ENCODE measurements at regions not wholly inside any gene's neighbourhood (a gene's known extent, or its start where the extent isn't known, plus 50 kb on each side); places are given as distances from the start of the nearest gene placed in this dataset.

DNA sequence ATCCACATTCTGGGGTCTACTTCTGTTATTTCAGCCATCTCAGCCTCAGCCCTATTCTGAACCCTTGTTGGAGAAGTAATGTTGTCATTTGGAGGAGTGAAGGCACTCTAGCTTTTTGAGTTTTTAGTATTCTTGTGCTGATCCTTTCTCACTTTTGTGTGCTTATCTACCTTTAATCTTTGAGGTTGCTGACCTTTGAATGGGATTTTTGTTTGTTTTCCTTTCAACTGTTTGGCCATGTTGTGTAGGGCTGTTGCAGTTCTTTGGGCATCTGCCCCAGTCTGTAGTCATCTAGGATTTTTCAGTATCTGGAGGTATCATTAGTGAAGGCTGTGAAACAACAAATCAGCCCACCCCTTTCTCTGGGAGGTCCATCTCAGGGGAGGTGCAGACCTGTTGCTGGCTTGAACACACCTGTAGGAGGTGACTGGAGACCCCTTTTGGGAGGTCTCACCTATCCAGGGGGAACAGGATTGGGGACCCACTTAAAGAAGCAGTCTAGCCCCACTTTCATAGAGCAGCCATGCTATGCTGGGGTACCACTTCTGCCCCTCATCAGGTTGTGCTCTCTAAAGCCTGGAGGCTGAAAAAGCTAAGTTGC, 1391.4 kb downstream of the UQCRFS1 start:
- TF ChIP-seq, protein P1, sequence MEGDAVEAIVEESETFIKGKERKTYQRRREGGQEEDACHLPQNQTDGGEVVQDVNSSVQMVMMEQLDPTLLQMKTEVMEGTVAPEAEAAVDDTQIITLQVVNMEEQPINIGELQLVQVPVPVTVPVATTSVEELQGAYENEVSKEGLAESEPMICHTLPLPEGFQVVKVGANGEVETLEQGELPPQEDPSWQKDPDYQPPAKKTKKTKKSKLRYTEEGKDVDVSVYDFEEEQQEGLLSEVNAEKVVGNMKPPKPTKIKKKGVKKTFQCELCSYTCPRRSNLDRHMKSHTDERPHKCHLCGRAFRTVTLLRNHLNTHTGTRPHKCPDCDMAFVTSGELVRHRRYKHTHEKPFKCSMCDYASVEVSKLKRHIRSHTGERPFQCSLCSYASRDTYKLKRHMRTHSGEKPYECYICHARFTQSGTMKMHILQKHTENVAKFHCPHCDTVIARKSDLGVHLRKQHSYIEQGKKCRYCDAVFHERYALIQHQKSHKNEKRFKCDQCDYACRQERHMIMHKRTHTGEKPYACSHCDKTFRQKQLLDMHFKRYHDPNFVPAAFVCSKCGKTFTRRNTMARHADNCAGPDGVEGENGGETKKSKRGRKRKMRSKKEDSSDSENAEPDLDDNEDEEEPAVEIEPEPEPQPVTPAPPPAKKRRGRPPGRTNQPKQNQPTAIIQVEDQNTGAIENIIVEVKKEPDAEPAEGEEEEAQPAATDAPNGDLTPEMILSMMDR (IDR thresholded peaks at IDR 0.05), result no peak
- no peak for TF ChIP-seq POLR2A (IDR thresholded peaks at IDR 0.05)
